ENCODE measurements at regions not wholly inside any gene's neighbourhood (a gene's known extent, or its start where the extent isn't known, plus 50 kb on each side); places are given as distances from the start of the nearest gene placed in this dataset.

DNA sequence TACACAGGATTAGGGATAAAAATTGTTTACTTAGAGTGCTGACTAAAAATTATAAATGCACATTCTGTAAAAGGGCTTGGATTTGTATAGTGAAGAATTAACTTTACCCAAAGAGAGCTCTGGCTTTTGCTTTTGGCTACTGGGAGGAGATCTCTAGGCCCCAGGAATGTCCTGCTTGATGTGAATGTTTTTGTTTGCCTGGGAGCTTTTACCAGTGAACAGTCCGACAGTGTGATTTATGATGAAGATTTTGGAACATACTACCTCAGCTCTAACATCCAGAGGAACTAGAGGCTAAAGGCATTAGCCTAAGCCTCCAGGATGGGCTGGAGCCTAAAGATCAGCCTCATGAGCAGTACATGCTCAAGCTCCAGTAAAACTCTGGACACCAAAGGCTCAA is 103.7 kb upstream of the RFX3 start:
- in situ Hi-C loops (cut with HindIII; ENCODE audit: low pct_unique_long_range_greater_than_20kb, low sequenced_read_pairs): no loop called here
- no peak for DNase-seq (ENCODE audit: low read depth in 1 of 2, low spot score in 1 of 2)
- TF ChIP-seq JUND (IDR thresholded peaks at IDR 0.05; ENCODE audit: low read depth): no peak

- TF ChIP-seq JUND (IDR thresholded peaks at IDR 0.05; ENCODE audit: low read depth): no peak
- in situ Hi-C loops (cut with HindIII; ENCODE audit: low pct_unique_long_range_greater_than_20kb, low sequenced_read_pairs): no loop called here
- DNase-seq (ENCODE audit: low read depth in 1 of 2, low spot score in 1 of 2): no peak
These were observed 102.4 kb upstream of the RFX3 start for GRCh38 chr9:3628239-3628638.

- no peak for DNase-seq (ENCODE audit: low read depth in 1 of 2, low spot score in 1 of 2)
- in situ Hi-C loops (cut with HindIII; ENCODE audit: low pct_unique_long_range_greater_than_20kb, low sequenced_read_pairs): no loop called here
- TF ChIP-seq JUND (IDR thresholded peaks at IDR 0.05; ENCODE audit: low read depth): no peak
These were observed 82.2 kb upstream of the RFX3 start for GRCh38 chr9:3608011-3608410.

DNA sequence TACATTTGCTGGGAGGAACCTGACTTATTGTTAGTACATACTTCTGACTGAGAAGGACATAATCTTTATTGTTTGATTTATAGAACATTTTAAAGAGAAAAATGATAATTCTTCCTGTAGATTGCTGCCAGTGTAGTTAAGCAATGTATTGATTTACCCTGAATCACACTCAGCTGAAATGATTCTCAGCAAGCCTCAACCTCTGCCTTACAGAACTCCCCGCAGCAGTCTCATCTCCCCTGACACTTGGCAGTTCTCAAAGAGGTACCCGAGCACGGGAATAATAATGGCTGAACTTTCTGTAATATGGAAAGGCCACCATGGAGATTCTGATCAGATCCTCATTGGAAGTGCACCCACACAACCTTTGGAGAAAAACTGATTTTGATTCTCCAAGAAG is 74.9 kb upstream of the RFX3 start:
- DNase-seq (ENCODE audit: low read depth in 1 of 2, low spot score in 1 of 2): no peak

DNA sequence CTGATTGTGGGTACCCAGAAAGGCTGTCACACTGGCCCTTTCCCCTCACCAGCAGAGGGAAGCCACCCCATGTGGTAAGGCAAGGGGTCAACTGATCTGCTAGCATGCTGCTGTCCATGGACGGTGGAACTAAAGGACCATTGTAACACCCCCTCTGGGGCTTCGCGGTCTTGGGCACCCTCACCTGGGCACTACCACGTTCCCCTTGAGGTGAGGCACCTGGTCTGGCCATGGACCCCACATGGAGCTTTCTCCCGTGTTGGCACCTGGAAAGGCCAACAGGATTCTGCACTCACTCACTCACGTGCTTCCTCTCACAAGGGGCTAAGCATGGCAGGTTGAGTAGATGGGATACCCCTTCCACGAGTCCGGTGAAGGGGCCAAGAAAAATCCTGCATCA is 72.0 kb upstream of the RFX3 start:
- in situ Hi-C loops (cut with HindIII; ENCODE audit: low pct_unique_long_range_greater_than_20kb, low sequenced_read_pairs): no loop called here
- no peak for TF ChIP-seq JUND (IDR thresholded peaks at IDR 0.05; ENCODE audit: low read depth)
- no peak for DNase-seq (ENCODE audit: low read depth in 1 of 2, low spot score in 1 of 2)

More for the DNA sequence above, 74.9 kb upstream of the RFX3 start:
- in situ Hi-C loops (cut with HindIII; ENCODE audit: low pct_unique_long_range_greater_than_20kb, low sequenced_read_pairs): no loop called here
- no peak for TF ChIP-seq JUND (IDR thresholded peaks at IDR 0.05; ENCODE audit: low read depth)

GRCh38 chr9:3586066-3586465 is 60.3 kb upstream of the RFX3 start:
- in situ Hi-C loops (cut with HindIII; ENCODE audit: low pct_unique_long_range_greater_than_20kb, low sequenced_read_pairs): no loop called here
- DNase-seq (ENCODE audit: low read depth in 1 of 2, low spot score in 1 of 2): no peak
- no peak for TF ChIP-seq JUND (IDR thresholded peaks at IDR 0.05; ENCODE audit: low read depth)

DNA sequence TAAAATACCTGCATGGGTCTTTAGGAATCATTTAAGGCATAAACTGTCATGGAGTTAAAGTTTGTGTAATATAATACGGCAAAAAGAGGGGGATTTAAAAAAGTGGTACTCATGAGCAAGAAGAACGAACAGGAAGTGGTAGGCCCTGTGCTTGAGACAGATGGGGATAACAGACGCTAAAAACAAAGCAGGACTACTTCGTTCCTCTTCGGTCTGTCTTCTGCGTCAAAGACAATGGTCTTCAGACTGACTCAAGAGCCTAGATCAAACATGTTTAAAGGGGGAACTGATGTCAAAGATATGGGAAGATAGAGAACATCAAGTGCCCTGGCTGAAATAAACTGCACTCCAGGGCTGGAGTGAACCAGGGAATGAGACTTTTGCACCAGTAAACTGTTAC is 59.8 kb upstream of the RFX3 start:
- no peak for DNase-seq (ENCODE audit: low read depth in 1 of 2, low spot score in 1 of 2)
- in situ Hi-C loops (cut with HindIII; ENCODE audit: low pct_unique_long_range_greater_than_20kb, low sequenced_read_pairs): no loop called here
- no peak for TF ChIP-seq JUND (IDR thresholded peaks at IDR 0.05; ENCODE audit: low read depth)

GRCh38 chr9:3578786-3579185 is 53.0 kb upstream of the RFX3 start:
- TF ChIP-seq JUND (IDR thresholded peaks at IDR 0.05; ENCODE audit: low read depth): no peak
- in situ Hi-C loops (cut with HindIII; ENCODE audit: low pct_unique_long_range_greater_than_20kb, low sequenced_read_pairs): no loop called here
- DNase-seq (ENCODE audit: low read depth in 1 of 2, low spot score in 1 of 2): no peak

DNA sequence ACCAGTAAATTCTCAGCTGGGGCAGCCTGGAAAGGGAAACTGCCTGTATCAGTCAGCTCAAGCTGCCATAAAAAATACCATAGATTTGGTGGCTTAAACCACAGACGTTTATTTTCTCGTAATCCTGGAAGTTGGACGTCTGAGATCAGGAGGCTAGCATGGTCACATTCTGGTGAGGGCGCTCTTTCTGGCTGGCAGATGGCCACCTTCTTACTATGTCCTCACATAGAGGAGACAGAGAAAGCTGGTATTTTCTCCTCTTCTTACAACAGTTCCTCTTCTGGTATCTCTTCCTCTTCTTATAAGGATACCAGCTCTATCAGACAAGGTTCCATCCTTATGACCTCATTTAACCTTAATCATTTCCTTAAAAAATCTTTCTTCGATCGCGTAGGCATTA is 50.5 kb upstream of the RFX3 start:
- in situ Hi-C loops (cut with HindIII; ENCODE audit: low pct_unique_long_range_greater_than_20kb, low sequenced_read_pairs): no loop called here
- no peak for DNase-seq (ENCODE audit: low read depth in 1 of 2, low spot score in 1 of 2)
- TF ChIP-seq JUND (IDR thresholded peaks at IDR 0.05; ENCODE audit: low read depth): no peak

- in situ Hi-C loops (cut with HindIII; ENCODE audit: low pct_unique_long_range_greater_than_20kb, low sequenced_read_pairs): no loop called here
- no peak for TF ChIP-seq JUND (IDR thresholded peaks at IDR 0.05; ENCODE audit: low read depth)
- DNase-seq (ENCODE audit: low read depth in 1 of 2, low spot score in 1 of 2): no peak
These were observed 50.0 kb upstream of the RFX3 start for GRCh38 chr9:3575821-3576220.
